Transverse colon (tissue), 3 donors: ENCODE measurements at regions not wholly inside any gene's neighbourhood (a gene's known extent, or its start where the extent isn't known, plus 50 kb on each side); places are given as distances from the start of the nearest gene placed in this dataset.

Source experiments
- EP300 ChIP-seq: sonication (generic); formaldehyde crosslinking; IDR thresholded peaks from one replicate; pipeline ENCODE4 v1.6.1; 2017; ENCODE audit warnings: antibody characterized with exemption, low read depth
- TF ChIP-seq, protein P1 (sequence below), 5 experiments: fragments of 200-600 bp in 3 of 5; fragments of 450-650 bp in 2 of 5; sonication (generic) in 3 of 5; IDR thresholded peaks; 1 replicate in 2 of 5; 2 replicates in 3 of 5; pipeline ENCODE4 v1.5.1; 2016 to 2017; ENCODE audit warnings: antibody characterized with exemption in 5 of 5, inconsistent platforms in 3 of 5, mild to moderate bottlenecking in 2 of 5, moderate library complexity in 1 of 5

DNA sequence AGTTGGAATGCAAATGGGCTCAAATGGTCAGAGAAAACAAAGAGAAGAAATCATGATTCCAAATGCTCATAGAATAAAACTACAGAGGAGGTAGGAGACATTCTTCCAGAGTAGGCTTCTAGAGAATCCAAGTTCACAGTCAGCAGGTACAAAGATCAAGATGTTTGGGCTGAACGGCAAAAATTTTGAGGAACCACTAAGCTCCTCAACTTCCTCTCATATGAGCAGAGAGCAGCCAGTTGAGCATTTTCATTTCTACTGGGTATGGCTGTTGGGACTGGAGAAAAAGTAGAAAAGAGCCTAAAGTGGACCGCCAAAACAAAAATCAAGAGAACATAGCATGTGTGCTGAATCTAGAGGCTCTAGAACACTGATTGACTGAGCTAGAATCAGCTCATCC is 73.8 kb upstream of the ARID2 start:
- TF ChIP-seq, protein P1, sequence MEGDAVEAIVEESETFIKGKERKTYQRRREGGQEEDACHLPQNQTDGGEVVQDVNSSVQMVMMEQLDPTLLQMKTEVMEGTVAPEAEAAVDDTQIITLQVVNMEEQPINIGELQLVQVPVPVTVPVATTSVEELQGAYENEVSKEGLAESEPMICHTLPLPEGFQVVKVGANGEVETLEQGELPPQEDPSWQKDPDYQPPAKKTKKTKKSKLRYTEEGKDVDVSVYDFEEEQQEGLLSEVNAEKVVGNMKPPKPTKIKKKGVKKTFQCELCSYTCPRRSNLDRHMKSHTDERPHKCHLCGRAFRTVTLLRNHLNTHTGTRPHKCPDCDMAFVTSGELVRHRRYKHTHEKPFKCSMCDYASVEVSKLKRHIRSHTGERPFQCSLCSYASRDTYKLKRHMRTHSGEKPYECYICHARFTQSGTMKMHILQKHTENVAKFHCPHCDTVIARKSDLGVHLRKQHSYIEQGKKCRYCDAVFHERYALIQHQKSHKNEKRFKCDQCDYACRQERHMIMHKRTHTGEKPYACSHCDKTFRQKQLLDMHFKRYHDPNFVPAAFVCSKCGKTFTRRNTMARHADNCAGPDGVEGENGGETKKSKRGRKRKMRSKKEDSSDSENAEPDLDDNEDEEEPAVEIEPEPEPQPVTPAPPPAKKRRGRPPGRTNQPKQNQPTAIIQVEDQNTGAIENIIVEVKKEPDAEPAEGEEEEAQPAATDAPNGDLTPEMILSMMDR (IDR thresholded peaks at IDR 0.05) = no peak
- no peak for TF ChIP-seq EP300
